Hepatocyte (in vitro differentiated cells): ENCODE measurements at regions not wholly inside any gene's neighbourhood (a gene's known extent, or its start where the extent isn't known, plus 50 kb on each side); places are given as distances from the start of the nearest gene placed in this dataset.

Experiments
- CTCF ChIP-seq: fragments of 200-600 bp; sonication (generic); IDR thresholded peaks from 2 replicates; pipeline ENCODE4 v1.5.1; 2016; ENCODE audit warnings: antibody characterized with exemption, mild to moderate bottlenecking; ENCODE audit not compliant: poor library complexity
- EZH2 ChIP-seq: fragments of 200-600 bp; sonication (generic); IDR thresholded peaks from 2 replicates; pipeline ENCODE4 v1.6.1; 2016; ENCODE audit warnings: antibody characterized with exemption, mild to moderate bottlenecking, borderline replicate concordance
- EZH2phosphoT487 ChIP-seq: fragments of 200-600 bp; sonication (generic); IDR thresholded peaks from one replicate; pipeline ENCODE4 v1.6.1; 2018; ENCODE audit warnings: antibody characterized with exemption, mild to moderate bottlenecking, low read depth, moderate library complexity; ENCODE audit not compliant: unreplicated experiment, severe bottlenecking

- no peak for TF ChIP-seq CTCF
- no peak for TF ChIP-seq EZH2phosphoT487
- no peak for TF ChIP-seq EZH2
These were observed 66.9 kb upstream of the NGF start for GRCh38 chr1:115404911-115405310.
